Middle frontal gyrus (tissue), 1 donor: ENCODE measurements at regions not wholly inside any gene's neighbourhood (a gene's known extent, or its start where the extent isn't known, plus 50 kb on each side); places are given as distances from the start of the nearest gene placed in this dataset.
A peak's percentile ranks its signal among the peaks of the same experiment; 100 is the strongest.
"Not testable (repeated sequence)": the region's sequence is repeated elsewhere in the genome, so short reads cannot be mapped to it uniquely, and the experiment has no call there.

Source experiments
- DNase-seq: peaks from one replicate; pipeline ENCODE4 v3.0.0-alpha.2; 2015; ENCODE audit warnings: low spot score; ENCODE audit errors: extremely low spot score

- no peak for DNase-seq
Measured at GRCh38 chr17:73841431-73842060, 197.3 kb upstream of the SDK2 start.

GRCh38 chr17:73847952-73848351, 203.7 kb upstream of the SDK2 start:
- DNase-seq = no peak

GRCh38 chr17:73850426-73850825, 206.2 kb upstream of the SDK2 start:
- DNase-seq = no peak

GRCh38 chr17:73851091-73851490, 206.8 kb upstream of the SDK2 start:
- no peak for DNase-seq

GRCh38 chr17:73851921-73852320, 207.7 kb upstream of the SDK2 start:
- no peak for DNase-seq

- no peak for DNase-seq
Measured at GRCh38 chr17:73855720-73856333, 211.6 kb upstream of the SDK2 start.

- DNase-seq = peak; percentile 32
Measured at GRCh38 chr17:73856556-73856955, 212.3 kb upstream of the SDK2 start.

- DNase-seq = not testable (repeated sequence)
Measured at GRCh38 chr17:73859439-73860008, 215.3 kb upstream of the SDK2 start.

GRCh38 chr17:73861543-73861942, 217.3 kb upstream of the SDK2 start:
- no peak for DNase-seq

GRCh38 chr17:73863761-73864535, 219.7 kb upstream of the SDK2 start:
- no peak for DNase-seq

- DNase-seq = no peak
Measured at GRCh38 chr17:73865831-73866230, 221.6 kb upstream of the SDK2 start.

GRCh38 chr17:73867056-73867455, 222.8 kb upstream of the SDK2 start:
- DNase-seq = no peak

GRCh38 chr17:73870068-73870467, 225.8 kb upstream of the SDK2 start:
- no peak for DNase-seq

GRCh38 chr17:73870473-73870872, 226.2 kb upstream of the SDK2 start:
- no peak for DNase-seq

- DNase-seq = no peak
Measured at GRCh38 chr17:73872816-73873215, 228.6 kb upstream of the SDK2 start.

GRCh38 chr17:73874008-73874720, 229.9 kb upstream of the SDK2 start:
- DNase-seq = no peak

GRCh38 chr17:73875346-73875745, 231.1 kb upstream of the SDK2 start:
- no peak for DNase-seq

- DNase-seq = no peak
Measured at GRCh38 chr17:73877962-73878361, 233.7 kb upstream of the SDK2 start.

- DNase-seq = no peak
Measured at GRCh38 chr17:73878923-73879322, 234.7 kb upstream of the SDK2 start.

- no peak for DNase-seq
Measured at GRCh38 chr17:73879987-73880386, 235.7 kb upstream of the SDK2 start.

GRCh38 chr17:73882590-73882989, 238.3 kb upstream of the SDK2 start:
- no peak for DNase-seq

- no peak for DNase-seq
Measured at GRCh38 chr17:73883175-73883574, 238.9 kb upstream of the SDK2 start.
